ENCODE measurements at regions not wholly inside any gene's neighbourhood (a gene's known extent, or its start where the extent isn't known, plus 50 kb on each side); places are given as distances from the start of the nearest gene placed in this dataset.
A peak's percentile ranks its signal among the peaks of the same experiment; 100 is the strongest.
"Not testable (repeated sequence)": the region's sequence is repeated elsewhere in the genome, so short reads cannot be mapped to it uniquely, and the experiment has no call there.

- intact Hi-C loops (cut with DNase I) = no loop called here
Observed at GRCh38 chr9:101848485-101848919, 110.1 kb upstream of the GRIN3A start.

DNA sequence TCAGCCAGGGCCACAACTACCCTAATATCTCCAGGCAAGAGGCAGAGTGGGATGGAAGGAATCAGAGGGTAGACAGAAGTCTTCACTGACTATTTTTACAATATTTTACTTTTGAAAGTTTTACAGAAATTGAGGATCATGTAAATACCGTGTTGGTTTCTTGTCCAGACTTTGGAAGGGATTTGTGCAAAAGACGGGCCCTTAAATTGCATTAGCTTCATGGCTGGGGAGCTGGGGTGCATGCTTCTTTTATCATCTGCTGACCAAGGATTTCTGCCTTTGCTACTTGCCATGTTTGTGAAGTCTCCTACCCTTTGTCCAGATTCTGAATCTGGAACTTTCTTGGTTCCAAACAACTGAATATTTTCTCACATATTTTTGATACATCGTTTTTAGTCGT, 107.7 kb upstream of the GRIN3A start:
- intact Hi-C loops (cut with DNase I) = no loop called here
- ATAC-seq (no peak), DNase-seq (no peak)

More at GRCh38 chr9:101848485-101848919, 110.1 kb upstream of the GRIN3A start:
- ATAC-seq (peak in 1 of 2 donors; percentile 44), DNase-seq (no peak)

DNA sequence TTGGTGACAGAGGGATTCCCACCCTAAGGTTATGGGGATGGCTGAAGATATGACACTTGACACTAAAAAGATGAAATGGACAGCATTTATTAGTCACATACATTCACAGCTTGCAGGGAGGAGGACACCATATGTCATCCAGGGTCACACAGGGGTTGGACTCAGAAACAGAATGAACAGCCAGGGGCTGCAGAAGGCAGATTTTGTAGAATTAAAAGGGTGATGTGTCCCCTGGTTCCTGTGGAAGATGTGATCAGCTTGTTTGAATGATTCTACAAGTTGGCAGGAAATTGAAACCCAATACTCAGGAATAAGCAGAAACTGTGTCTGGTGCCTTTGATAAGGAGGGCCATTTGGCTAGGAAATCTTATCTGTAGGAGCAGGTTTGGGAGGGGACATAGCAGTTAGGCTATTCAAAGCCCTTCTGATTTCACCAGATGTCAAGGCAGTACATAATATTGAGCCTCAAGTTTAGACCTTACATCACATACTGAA, 102.3 kb upstream of the GRIN3A start:
- ATAC-seq (no peak), DNase-seq (no peak)
- intact Hi-C loops (cut with DNase I) = no loop called here

- intact Hi-C loops (cut with DNase I); ATAC-seq; DNase-seq: not testable (repeated sequence)
Observed at GRCh38 chr9:101838988-101839387, 100.5 kb upstream of the GRIN3A start.

DNA sequence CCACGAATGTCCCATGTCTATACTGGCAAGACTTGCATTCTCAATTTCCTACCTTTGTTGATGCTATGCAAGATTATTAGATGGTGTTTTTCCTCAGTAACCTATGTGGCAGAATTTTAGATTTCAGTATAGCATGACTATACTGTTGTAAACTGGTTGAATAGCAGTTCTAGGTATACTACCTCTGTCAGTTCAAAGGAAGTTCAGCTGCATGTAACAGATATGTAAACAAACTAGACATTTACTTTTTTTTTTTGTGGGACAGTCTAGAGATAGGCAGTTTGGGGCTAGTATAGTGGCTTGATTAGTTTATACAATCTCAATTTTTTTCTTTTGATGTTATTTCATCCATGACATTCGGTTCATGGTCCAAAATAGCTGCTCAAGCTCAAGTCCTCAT, 97.6 kb upstream of the GRIN3A start:
- intact Hi-C loops (cut with DNase I) = no loop called here
- ATAC-seq (no peak), DNase-seq (no peak)

- DNase-seq = no peak
- intact Hi-C loops (cut with DNase I) = no loop called here
- ATAC-seq = no peak
Observed at GRCh38 chr9:101832486-101832885, 94.0 kb upstream of the GRIN3A start.

DNA sequence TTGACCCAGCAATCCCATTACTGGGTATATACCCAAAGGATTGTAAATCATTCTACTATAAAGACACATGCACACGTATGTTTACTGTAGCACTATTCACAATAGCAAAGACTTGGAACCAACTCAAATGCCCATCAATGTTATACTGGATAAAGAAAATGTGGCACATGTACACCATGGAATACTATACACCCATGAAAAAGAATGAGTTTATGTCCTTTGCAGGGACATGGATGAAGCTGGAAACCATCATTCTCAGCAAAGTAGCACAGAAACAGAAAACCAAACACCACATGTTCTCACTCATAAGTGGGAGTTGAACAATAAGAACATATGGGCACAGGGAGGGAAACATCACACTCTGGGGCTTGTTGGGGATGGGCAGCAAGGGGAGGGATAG, 83.0 kb upstream of the GRIN3A start:
- intact Hi-C loops (cut with DNase I) = not testable (repeated sequence)

GRCh38 chr9:101820983-101821382, 82.5 kb upstream of the GRIN3A start:
- ATAC-seq; intact Hi-C loops (cut with DNase I); DNase-seq: not testable (repeated sequence)

More for the DNA sequence above, 83.0 kb upstream of the GRIN3A start:
- DNase-seq, ATAC-seq: not testable (repeated sequence)

GRCh38 chr9:101814064-101814463, 75.6 kb upstream of the GRIN3A start:
- no peak for ATAC-seq
- intact Hi-C loops (cut with DNase I) = no loop called here
- no peak for DNase-seq

DNA sequence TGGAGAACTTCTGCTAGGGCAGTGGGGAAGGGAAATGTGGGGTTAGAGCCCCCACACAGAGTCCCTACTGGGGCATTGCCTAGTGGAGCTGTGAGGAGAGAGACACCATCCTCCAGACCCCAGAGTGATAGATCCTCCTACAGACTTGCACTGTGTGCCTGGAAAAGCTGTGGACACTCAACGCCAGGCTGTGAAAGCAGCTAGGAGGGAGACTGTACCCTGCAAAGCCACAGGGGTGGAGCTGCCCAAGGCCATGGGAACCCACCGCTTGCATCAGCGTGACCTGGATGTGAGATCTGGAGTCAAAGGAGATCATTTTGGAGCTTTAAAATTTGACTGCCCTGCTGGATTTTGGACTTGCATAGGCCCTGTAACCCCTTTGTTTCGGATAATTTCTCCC, 69.4 kb upstream of the GRIN3A start:
- not testable (repeated sequence) for ATAC-seq, DNase-seq

DNA sequence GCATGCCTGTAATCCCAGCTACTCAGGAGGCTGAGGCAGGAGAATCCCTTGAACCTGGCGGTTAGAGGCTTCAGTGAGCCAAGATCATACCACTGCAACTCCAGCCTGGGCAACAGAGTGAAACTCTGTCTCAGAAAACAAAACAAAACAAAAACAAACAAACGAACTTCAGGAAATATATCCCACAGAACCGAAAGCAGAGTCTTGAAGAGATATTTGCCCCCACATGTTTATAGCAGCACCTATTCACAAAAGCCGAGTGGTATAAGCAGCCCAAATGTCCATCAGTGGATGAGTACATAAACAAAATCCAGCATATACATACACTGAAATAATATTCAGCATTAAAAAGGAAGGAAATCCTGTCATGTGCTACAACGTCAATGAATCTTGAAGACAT, 57.6 kb upstream of the GRIN3A start:
- DNase-seq (no peak), ATAC-seq (no peak)
- intact Hi-C loops (cut with DNase I) = no loop called here

More for the DNA sequence above, 69.4 kb upstream of the GRIN3A start:
- intact Hi-C loops (cut with DNase I) = not testable (repeated sequence)

GRCh38 chr9:101795147-101795546, 56.7 kb upstream of the GRIN3A start:
- no peak for ATAC-seq
- intact Hi-C loops (cut with DNase I) = no loop called here
- no peak for DNase-seq

DNA sequence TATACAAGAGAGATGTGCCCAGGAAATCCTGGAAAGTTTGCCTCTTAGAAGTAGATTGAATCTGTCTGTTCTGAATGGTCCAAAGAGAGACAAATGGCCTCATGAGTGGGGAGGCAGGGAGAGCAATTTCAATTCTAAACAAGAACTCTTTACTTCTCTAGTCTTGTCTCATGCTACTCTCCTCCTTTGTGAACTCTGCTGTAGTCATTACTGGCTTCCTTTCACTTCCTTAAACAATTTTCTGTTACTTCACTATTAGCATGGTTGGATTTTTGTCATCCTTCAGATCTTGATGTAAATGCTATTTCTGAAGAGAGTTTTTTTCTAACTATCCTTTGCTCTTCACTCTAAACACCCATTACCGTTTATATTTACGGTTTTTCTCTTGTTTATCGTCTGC, 54.0 kb upstream of the GRIN3A start:
- no peak for ATAC-seq
- intact Hi-C loops (cut with DNase I) = no loop called here
- DNase-seq = no peak

DNA sequence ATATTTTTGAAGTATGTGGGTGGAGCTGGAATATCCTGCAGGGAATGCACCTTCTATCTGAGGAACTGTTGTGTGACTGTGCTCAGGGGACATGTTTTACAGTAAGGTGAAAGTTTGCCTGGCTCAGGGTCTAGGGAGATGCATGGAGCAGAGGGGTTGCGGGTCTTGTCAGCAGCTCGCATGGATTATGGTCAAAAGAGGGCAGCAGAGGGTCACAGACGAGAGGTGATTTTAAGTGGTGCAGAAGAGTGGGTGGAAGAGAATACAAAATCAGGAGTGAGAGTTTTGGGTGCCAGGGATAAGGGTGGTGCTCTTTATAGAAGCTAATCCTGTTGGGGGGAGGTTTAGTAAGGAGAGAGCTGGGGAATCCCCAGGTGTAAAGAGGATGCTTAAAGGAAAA, 53.5 kb upstream of the GRIN3A start:
- DNase-seq (no peak), ATAC-seq (peak in 1 of 2 donors; percentile 63)
- intact Hi-C loops (cut with DNase I) = no loop called here

DNA sequence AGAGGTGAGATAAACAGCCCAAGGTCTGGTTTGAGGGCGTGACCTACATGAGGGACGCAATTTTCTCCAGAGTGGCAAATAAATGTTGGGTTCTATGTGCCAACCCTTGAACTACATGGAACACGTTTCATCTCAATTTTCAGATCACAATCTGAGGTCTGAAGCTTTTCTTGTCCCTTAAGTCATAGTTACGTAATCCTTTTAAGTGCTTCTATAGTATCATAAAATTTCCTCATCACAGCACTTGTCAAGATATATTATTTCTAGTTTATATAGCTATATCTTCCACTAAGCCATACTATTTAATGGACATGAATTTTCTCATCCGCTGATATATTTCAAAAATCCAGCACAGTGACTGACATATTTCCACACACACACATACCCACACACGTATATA, 53.1 kb upstream of the GRIN3A start:
- DNase-seq (no peak), ATAC-seq (no peak)

More for the DNA sequence above, 53.1 kb upstream of the GRIN3A start:
- intact Hi-C loops (cut with DNase I) = no loop called here
